Psoas muscle (tissue), 7 donors: ENCODE measurements at regions not wholly inside any gene's neighbourhood (a gene's known extent, or its start where the extent isn't known, plus 50 kb on each side); places are given as distances from the start of the nearest gene placed in this dataset.

Experiments
- ATAC-seq, 4 donors: fragments of 200-7000 bp; cut with Tn5 transposase; one replicate each; pipeline ENCODE4 v1.9.1; 2020; ENCODE audit warnings: moderate library complexity in 3 of 4, mild to moderate bottlenecking in 2 of 4
- DNase-seq, 2 donors: peaks; one replicate each; pipeline ENCODE4 v3.0.0-alpha.2; 2020
- H3K27ac ChIP-seq: fragments of 200-600 bp; one replicate; pipeline ENCODE4 v1.8.0; 2022
- H3K27me3 ChIP-seq, 3 donors: fragments of 200-600 bp in 1 of 3; one replicate each; pipeline versions ENCODE4 v1.6.1 to v1.8.0; 2013 to 2022; ENCODE audit warnings: low read length in 2 of 3, mild to moderate bottlenecking in 2 of 3, moderate library complexity in 1 of 3; ENCODE audit not compliant: insufficient read depth in 3 of 3
- H3K36me3 ChIP-seq, 2 donors: fragments of 200-600 bp in 1 of 2; one replicate each; pipeline versions ENCODE4 v1.6.1 to v1.8.0; 2013 to 2022; ENCODE audit warnings: low read depth in 1 of 2, mild to moderate bottlenecking in 1 of 2, moderate library complexity in 1 of 2; ENCODE audit not compliant: insufficient read depth in 1 of 2
- H3K4me1 ChIP-seq: fragments of 200-600 bp; one replicate; pipeline ENCODE4 v1.8.0; 2022
- H3K4me3 ChIP-seq: fragments of 200-600 bp; one replicate; pipeline ENCODE4 v1.8.0; 2022; ENCODE audit warnings: mild to moderate bottlenecking
- H3K9me3 ChIP-seq: fragments of 200-600 bp; one replicate; pipeline ENCODE4 v1.8.0; 2022
- CTCF ChIP-seq: fragments of 200-600 bp; IDR thresholded peaks from one replicate; pipeline ENCODE4 v1.8.0; 2022; ENCODE audit warnings: antibody characterized with exemption
- WGBS, 3 donors: extraction: QIAGEN DNeasy Blood & Tissue Kit; methylation state at CpG; one replicate each; pipeline versions ENCODE4 v1.1.6 to v1.1.7; 2013; 5-methylcytosine and 5-hydroxymethylcytosine counted together
- intact Hi-C, 2 donors: fragments of 100-400 bp; cut with DNase I; formaldehyde crosslinking; loops; one replicate each; pipeline versions ENCODE4 v1.11.0 to v1.14.2; 2022
- donor health status: healthy with polysubstance abuse.
- donor health status: DM: no; HTN: no; CAD: no; lungs with moderate emphysema.
- donor health status: Bipolar disorder and iron deficiency.
- donor health status: healthy.
- donor health status: DM: yes; HTN: yes; CAD: no.
- donor health status: DM: no; HTN: no; CAD: no.
- donor health status: DM: yes; HTN: yes; CAD: no.

- H3K4me3 ChIP-seq, result no peak overlapping the region
- 76 to 86% (median 81%) methylated on average over 15 of the region's 15 CpGs for WGBS, 3 donors
- ATAC-seq (no peak), DNase-seq (no peak)
- H3K27me3 ChIP-seq, result peaks cover 0 to 59% (median 24%) of the 10 kb centered on the region in 3 donors
- H3K4me1 ChIP-seq, result no peaks in the 10 kb centered on the region
- H3K36me3 ChIP-seq, result no peaks in the 10 kb centered on the region
- H3K9me3 ChIP-seq, result no peaks in the 10 kb centered on the region
- no peak overlapping the region for H3K27ac ChIP-seq
- no peak for TF ChIP-seq CTCF
- intact Hi-C loops, result no loop called here
These were observed 107.6 kb downstream of the RBFOX3 start for GRCh38 chr17:79503126-79503839.

GRCh38 chr17:79501910-79502309, 108.9 kb downstream of the RBFOX3 start:
- Histone ChIP-seq H3K4me3 (no peak overlapping the region), H3K36me3 (no peaks in the 10 kb centered on the region), H3K27ac (no peak overlapping the region), H3K9me3 (no peaks in the 10 kb centered on the region), H3K27me3 (peaks cover 0 to 47% (median 19%) of the 10 kb centered on the region in 3 donors), H3K4me1 (no peaks in the 10 kb centered on the region)
- DNase-seq (no peak), ATAC-seq (no peak)
- TF ChIP-seq CTCF, result no peak
- intact Hi-C loops, result no loop called here
- 70 to 87% (median 85%) methylated on average over 3 of the region's 3 CpGs for WGBS, 3 donors

- intact Hi-C loops, result no loop called here
- TF ChIP-seq CTCF, result no peak
- no peaks in the 10 kb centered on the region for H3K4me1 ChIP-seq
- no peak for ATAC-seq
- 26 to 31% (median 28%) methylated on average over 23 of the region's 23 CpGs for WGBS, 3 donors
- no peaks in the 10 kb centered on the region for H3K36me3 ChIP-seq
- H3K27ac ChIP-seq, result no peak overlapping the region
- H3K9me3 ChIP-seq, result no peaks in the 10 kb centered on the region
- H3K4me3 ChIP-seq, result no peak overlapping the region
- DNase-seq, result no peak
- peaks cover 0 to 39% (median 19%) of the 10 kb centered on the region in 3 donors for H3K27me3 ChIP-seq
These were observed 109.9 kb downstream of the RBFOX3 start for GRCh38 chr17:79500745-79501618.

GRCh38 chr17:79498854-79499253, 112.0 kb downstream of the RBFOX3 start:
- Histone ChIP-seq H3K4me3 (no peak overlapping the region), H3K27ac (no peak overlapping the region), H3K9me3 (no peaks in the 10 kb centered on the region), H3K36me3 (no peaks in the 10 kb centered on the region), H3K4me1 (no peaks in the 10 kb centered on the region), H3K27me3 (peaks cover 0 to 31% (median 17%) of the 10 kb centered on the region in 3 donors)
- DNase-seq (no peak), ATAC-seq (no peak)
- TF ChIP-seq CTCF, result no peak
- intact Hi-C loops, result no loop called here
- WGBS, 3 donors, result 0% methylated on average over 1 of the region's 1 CpG
